Hematopoietic multipotent progenitor cell treated with erythropoietin and hydrocortisone succinate and interleukin-3 and kit ligand, for 15 days (in vitro differentiated cells): ENCODE measurements at regions not wholly inside any gene's neighbourhood (a gene's known extent, or its start where the extent isn't known, plus 50 kb on each side); places are given as distances from the start of the nearest gene placed in this dataset.
"Not testable (repeated sequence)": the region's sequence is repeated elsewhere in the genome, so short reads cannot be mapped to it uniquely, and the experiment has no call there.

ENCODE experiments used
- DNase-seq: peaks from one replicate; pipeline ENCODE4 v3.0.0-alpha.2; 2015; ENCODE audit warnings: low spot score

DNA sequence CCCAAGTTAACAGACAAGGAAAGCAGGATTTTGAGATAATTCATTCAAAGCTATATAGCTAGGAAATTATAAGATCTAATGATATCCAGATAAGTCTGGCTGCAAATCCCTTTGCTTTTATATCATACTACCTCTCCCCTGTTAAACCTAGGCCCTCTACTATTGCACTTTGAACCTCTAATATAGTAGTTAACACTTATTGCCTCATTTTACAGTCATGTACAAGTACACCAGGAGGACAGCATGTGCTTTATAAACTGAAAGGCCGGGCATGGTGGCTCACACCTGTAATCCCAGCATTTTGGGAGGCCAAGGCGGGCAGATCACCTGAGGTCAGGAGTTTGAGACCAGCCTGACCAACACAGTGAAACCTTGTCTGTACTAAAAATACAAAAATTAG lies 234.4 kb upstream of the EDNRA start:
- DNase-seq: not testable (repeated sequence)

DNA sequence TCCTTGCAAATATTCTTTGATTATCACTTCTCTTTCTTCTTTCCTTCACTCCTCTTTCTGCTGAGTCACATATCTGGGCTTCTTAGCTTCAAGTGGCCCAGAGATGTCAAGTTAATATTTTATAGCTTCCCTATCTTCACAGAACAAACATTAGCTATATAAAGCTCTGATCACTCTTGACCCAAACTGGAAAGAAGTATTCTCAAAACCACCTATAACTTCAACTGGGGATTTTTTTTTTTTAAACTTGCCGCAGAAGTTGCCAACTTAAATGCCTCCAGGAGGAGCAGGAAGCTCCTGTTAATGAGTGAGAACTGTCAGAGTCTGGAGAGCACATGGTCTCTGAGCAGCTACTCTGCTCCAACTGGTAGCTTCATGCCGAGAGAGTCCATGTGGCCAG lies 233.3 kb upstream of the EDNRA start:
- no peak for DNase-seq

- DNase-seq: no peak
These were observed 230.8 kb upstream of the EDNRA start for GRCh38 chr4:147250062-147250461.

DNA sequence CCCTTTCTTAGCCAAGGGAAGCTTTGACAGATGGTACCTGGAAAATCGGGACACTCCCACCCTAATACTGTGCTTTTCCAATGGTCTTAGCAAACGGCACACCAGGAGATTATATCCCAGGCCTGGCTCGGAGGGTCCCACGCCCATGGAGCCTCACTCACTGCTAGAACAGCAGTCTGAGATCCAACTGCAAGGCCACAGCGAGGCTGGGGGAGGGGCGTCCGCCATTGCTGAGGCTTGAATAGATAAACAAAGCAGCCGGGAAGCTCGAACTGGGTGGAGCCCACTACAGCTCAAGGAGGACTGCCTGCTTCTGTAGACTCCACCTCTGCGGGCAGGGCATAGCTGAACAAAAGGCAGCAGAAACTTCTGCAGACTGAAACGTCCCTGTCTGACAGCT lies 225.6 kb upstream of the EDNRA start:
- not testable (repeated sequence) for DNase-seq

DNA sequence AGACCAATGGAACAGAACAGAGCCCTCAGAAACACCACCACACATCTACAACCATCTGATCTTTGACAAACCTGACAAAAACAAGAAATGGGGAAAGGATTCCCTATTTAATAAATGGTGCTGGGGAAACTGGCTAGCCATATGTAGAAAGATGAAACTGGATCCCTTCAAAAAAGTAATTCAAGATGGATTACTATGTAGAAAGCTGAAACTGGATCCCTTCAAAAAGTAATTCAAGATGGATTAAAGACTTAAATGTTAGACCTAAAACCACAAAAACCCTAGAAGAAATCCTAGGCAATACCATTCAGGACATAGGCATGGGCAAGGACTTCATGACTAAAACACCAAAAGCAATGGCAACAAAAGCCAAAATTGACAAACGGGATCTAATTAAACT lies 221.6 kb upstream of the EDNRA start:
- not testable (repeated sequence) for DNase-seq

DNA sequence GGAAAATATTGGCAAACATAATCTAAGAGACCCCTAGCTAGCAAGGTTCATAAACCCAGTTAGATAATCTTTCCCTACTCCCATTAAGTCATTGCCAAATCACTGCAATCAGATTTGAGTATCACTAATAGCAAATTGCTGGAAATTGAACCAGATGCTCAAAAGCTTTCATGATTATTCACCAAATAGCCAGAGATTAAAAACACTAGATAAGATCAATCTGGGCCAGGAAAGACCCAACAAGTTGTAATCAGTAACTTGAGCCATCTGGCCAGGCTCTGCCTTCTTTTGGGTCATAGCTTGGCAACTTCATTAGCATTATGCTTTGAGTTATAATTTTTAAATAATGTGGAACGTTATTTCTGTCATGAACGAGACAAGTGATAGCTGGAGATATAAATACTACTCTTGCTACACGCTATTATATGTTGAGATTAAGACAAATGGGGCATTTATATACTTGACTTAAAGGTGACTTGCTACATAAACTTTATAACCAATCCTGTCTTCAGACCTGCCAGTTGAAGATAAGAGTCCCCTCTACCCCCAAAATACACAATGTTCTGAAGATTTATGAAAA lies 196.6 kb upstream of the EDNRA start:
- no peak for DNase-seq

- no peak for DNase-seq
These were observed 196.0 kb upstream of the EDNRA start for GRCh38 chr4:147284935-147285334.

DNA sequence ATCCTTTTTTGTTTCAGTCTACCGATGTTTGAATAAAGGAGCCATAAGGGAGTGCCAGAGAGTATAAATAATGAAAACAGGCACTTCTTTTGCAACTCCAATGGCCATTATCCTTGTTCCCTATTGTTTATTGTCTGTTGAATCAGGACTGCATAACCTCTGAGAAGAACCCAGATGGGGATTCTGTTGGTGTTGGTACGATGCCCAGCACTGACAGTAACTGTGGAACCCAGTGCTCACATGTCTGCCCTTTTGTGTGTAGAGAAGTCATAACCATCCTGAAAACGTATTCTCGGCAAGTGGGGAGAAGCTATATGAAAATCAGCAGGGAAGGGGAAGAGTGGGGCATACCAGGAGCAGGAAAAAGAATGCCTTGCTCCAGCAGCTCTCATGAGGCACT lies 195.1 kb upstream of the EDNRA start:
- DNase-seq: no peak

GRCh38 chr4:147286846-147287587 lies 193.9 kb upstream of the EDNRA start:
- no peak for DNase-seq

DNA sequence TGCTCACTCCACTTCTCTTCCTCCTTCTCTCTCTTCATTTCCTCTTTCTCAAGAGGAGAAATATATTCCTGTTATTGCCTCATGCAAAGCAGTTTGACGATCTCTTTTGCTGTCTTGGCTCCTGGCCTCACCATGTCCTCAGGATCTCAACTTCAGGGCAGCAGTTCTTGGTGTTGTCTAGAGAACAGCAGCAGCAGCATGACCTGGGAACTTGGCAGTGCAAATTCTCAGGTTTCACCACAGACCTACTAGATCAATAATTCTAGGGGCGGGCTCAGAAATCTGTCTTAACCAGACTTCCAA lies 193.4 kb upstream of the EDNRA start:
- DNase-seq: no peak

DNA sequence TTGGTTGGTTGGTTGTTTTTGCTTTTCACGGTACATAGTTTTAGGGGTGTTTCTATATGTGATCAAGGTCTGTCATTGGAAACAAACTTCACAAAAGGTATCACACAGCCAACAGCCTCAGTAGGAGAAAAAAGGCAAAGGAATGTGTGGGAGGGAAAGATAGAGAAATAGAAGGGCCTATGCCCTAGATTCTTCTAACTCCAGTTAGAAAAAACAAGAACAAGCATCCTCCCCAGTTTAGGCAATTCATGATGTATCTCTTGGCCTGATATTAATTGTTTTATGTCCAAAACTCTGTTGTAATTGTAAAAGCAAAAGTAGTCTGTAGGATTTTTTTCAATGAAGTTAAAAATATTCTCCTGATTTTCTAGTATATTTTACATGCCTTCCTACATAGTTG lies 192.4 kb upstream of the EDNRA start:
- no peak for DNase-seq

DNA sequence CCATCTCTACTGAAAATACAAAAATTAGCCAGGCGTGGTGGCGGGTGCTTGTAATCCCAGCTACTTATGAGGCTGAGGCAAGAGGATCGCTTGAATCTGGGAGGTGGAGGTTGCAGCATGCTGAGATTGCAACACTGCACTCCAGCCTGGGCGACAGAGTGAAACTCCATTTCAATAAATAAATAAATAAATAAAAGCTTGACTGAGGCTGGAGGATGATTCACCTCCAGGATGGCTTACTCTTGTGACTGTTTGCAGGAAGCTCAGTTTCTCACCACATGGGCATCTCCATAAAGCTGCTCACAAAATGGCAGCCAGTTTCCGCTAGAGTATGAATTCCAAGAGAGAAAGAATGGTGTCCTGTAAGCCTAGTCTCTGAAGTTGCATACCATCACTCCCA lies 191.7 kb upstream of the EDNRA start:
- DNase-seq: no peak

DNA sequence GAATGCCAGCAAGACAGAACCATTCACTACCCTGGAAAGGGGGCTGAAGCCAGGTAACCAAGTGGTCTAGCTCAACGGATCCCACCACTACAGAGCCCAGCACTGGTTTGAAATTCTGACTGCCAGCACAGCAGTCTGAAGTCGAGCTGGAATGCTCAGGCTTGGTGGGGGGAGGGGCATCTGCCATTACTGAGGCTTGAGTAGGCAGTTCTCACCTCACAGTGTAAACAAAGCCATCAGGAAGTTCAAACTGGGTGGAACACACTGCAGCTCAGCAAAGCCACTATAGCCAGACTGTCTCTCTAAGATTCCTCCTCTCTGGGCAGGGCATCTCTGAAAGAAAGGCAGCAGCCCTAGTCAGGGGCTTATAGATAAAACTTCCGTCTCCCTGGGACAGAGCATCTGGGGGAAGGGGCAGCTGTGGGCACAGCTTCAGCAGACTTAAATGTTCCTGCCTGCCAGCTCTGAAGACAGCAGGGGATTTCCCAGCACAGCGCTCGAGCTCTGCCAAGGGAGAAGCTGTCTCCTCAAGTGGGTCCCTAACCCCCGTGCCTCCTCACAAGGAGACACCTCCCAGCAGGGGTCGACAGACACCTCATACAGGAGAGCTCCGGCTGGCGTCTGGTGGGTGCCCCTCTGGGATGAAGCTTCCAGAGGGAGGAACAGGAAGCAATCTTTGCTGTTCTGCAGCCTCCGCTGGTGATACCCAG lies 188.1 kb upstream of the EDNRA start:
- DNase-seq: not testable (repeated sequence)

- DNase-seq: not testable (repeated sequence)
These were observed 187.6 kb upstream of the EDNRA start for GRCh38 chr4:147293314-147293677.

- no peak for DNase-seq
These were observed 181.7 kb upstream of the EDNRA start for GRCh38 chr4:147299205-147299604.

DNA sequence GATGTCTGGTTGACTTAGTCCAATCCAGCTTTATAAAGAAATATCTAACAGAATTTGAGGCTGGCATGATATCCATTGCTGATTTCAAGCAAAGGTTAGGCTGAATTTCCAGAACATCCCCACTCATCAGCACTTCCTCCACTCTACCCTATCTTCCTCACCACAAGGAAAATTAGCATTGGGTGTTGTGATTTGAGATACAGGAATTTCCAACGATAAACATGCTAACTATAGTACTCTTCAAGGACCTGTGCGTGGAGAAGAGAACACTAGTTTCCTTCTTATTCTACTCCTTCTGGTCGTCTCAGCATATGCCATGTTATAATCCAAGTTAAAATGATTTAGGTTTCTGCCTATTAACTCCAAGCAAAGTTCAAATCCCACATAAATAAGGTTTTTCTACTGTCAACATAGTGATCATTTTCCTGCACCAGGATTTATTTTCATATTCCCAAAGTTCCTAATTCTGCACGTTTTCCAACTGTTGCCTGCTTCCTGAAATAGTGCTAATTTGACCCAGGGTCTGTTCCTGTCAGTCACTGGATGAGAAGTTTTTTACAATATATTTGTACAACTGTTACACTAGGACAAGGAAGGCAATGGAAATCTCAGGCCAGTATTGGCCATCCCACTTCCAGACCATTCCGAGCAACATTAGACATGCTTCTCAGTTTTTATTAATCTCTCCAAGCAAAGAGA lies 177.6 kb upstream of the EDNRA start:
- DNase-seq: no peak

- DNase-seq: no peak
These were observed 177.0 kb upstream of the EDNRA start for GRCh38 chr4:147303873-147304229.

DNA sequence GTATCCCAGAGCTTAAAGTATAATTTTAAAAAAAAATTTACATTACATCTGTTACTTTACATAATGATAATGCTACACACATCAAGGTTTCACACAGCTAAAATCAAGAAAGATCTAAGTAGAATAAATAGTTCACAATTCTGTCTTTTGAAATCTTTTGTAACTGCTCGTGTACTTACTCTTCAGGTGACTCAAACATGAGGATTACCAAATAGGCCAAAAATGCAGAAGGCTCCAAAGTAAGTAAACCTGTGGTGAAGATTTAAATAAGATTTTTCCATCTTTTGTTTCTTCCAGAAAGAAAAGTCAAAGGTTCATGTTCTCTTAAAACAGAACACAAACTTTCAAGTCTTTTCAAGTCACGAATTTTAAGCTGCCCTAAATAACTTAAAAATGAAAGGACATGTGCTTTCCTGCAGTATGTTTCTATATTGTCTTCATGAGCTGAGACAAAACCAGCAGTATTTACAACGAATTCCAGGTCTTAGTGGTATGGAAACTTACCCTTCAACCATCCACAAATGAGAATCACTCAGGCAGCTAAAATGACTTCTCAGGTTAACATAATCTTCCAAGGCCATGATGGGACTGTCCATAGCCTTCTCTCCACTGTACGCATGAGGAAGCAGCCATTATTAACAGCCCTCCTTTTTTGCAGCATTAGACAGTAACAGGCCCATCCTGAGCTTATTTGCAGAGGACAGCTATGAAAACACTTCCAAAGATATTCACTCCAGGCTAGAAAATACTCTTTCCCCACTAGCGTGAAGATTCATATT lies 172.8 kb upstream of the EDNRA start:
- DNase-seq: no peak

- no peak for DNase-seq
These were observed 171.5 kb upstream of the EDNRA start for GRCh38 chr4:147309434-147309833.

GRCh38 chr4:147310312-147310711 lies 170.6 kb upstream of the EDNRA start:
- DNase-seq: no peak

- DNase-seq: no peak
These were observed 168.9 kb upstream of the EDNRA start for GRCh38 chr4:147311956-147312355.

DNA sequence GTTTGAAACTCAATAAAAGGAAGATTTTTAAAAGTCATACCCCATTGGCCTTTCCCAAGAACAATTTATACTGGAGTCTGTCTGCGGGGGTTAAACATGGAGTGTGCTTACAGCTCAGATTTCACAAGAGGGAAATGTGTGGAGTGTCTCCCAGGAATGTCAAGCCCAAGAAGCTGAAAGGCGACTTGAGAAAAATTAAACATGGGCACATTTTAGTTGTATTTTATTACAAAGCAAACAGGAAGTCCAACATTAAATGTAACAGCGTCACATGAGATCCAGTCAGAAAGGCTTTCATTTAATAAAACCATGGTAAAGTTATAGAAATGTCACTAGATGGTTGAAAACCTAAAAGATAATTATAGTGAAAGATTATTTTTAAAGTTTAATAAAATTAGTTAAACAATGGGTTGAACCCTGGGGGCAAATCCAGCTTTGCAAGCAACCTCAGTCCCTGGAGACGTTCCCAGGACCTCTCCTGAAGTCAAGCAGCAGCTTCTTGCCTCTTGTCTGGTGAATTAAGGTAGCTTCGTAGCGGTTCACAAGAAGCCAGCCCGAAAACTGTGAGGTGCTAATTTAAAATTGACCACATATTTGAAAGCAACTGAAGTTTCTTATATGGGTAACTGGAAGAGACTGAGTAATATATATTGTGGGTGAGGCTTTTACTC lies 168.4 kb upstream of the EDNRA start:
- DNase-seq: no peak
